ENCODE measurements at regions not wholly inside any gene's neighbourhood (a gene's known extent, or its start where the extent isn't known, plus 50 kb on each side); places are given as distances from the start of the nearest gene placed in this dataset.

GRCh38 chr2:142315346-142315745, 184.5 kb upstream of the LRP1B start:
- no peaks in the 10 kb centered on the region for H3K27me3 Mint-ChIP-seq
- no peaks in the 10 kb centered on the region for H3K9me3 ChIP-seq (ENCODE audit: low read length)
- ChIA-PET POLR2A (no interaction called here), CTCF (no interaction called here)
- H3K27me3 ChIP-seq (ENCODE audit: insufficient read depth, low read length, poor library complexity, severe bottlenecking), result no peaks in the 10 kb centered on the region
- no peak overlapping the region for H3K27ac ChIP-seq (ENCODE audit: low read depth, low read length)
- no peak overlapping the region for H3K27ac Mint-ChIP-seq
- H3K36me3 ChIP-seq (ENCODE audit: insufficient read depth, low read length), result no peaks in the 10 kb centered on the region
- no peaks in the 10 kb centered on the region for H3K4me1 ChIP-seq (ENCODE audit: insufficient read depth, low read length)
- no peaks in the 10 kb centered on the region for H3K4me1 Mint-ChIP-seq
- H3K4me3 Mint-ChIP-seq, result no peak overlapping the region
- H3K9me3 Mint-ChIP-seq, result peaks cover 8 to 40% (median 14%) of the 10 kb centered on the region in 5 donors
- DNase-seq, result no peak
- H3K36me3 Mint-ChIP-seq, result no peaks in the 10 kb centered on the region
- H3K4me3 ChIP-seq (ENCODE audit: low read length), result no peak overlapping the region

DNA sequence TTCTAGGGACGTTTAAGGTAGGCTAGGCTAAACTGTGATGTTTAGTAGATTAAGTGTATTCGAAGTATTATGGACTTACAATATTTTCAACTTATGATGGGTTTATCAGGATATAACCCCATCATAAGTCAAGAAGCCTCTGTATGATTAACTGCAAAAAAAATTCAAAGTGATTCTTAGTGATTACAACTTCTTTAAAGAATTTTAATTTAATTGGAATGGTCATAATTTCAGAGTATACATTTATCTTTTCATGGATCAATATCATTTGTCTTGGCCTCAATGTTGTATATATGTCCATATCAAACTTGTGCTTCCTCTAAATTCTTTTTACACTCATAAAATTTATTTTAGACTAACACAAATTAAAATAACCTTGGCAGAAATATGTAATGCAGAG, 183.3 kb upstream of the LRP1B start:
- peaks cover 8 to 31% (median 14%) of the 10 kb centered on the region in 5 donors for H3K9me3 Mint-ChIP-seq
- no peaks in the 10 kb centered on the region for H3K27me3 Mint-ChIP-seq
- Histone ChIP-seq H3K27me3 (ENCODE audit: insufficient read depth, low read length, poor library complexity, severe bottlenecking) (no peaks in the 10 kb centered on the region), H3K27ac (ENCODE audit: low read depth, low read length) (no peak overlapping the region), H3K4me1 (ENCODE audit: insufficient read depth, low read length) (no peaks in the 10 kb centered on the region), H3K9me3 (ENCODE audit: low read length) (no peaks in the 10 kb centered on the region), H3K36me3 (ENCODE audit: insufficient read depth, low read length) (no peaks in the 10 kb centered on the region), H3K4me3 (ENCODE audit: low read length) (no peak overlapping the region)
- H3K4me1 Mint-ChIP-seq, result no peaks in the 10 kb centered on the region
- DNase-seq, result no peak
- ChIA-PET POLR2A (no interaction called here), CTCF (no interaction called here)
- H3K27ac Mint-ChIP-seq, result no peak overlapping the region
- H3K36me3 Mint-ChIP-seq, result no peaks in the 10 kb centered on the region
- no peak overlapping the region for H3K4me3 Mint-ChIP-seq

GRCh38 chr2:142310530-142310929, 179.7 kb upstream of the LRP1B start:
- Histone ChIP-seq H3K27me3 (ENCODE audit: insufficient read depth, low read length, poor library complexity, severe bottlenecking) (no peaks in the 10 kb centered on the region), H3K4me1 (ENCODE audit: insufficient read depth, low read length) (no peaks in the 10 kb centered on the region), H3K36me3 (ENCODE audit: insufficient read depth, low read length) (no peaks in the 10 kb centered on the region), H3K4me3 (ENCODE audit: low read length) (no peak overlapping the region), H3K27ac (ENCODE audit: low read depth, low read length) (no peak overlapping the region), H3K9me3 (ENCODE audit: low read length) (no peaks in the 10 kb centered on the region)
- H3K4me1 Mint-ChIP-seq, result no peaks in the 10 kb centered on the region
- no peaks in the 10 kb centered on the region for H3K36me3 Mint-ChIP-seq
- H3K27ac Mint-ChIP-seq, result no peak overlapping the region
- ChIA-PET CTCF (no interaction called here), POLR2A (no interaction called here)
- DNase-seq, result no peak
- peaks cover 8 to 26% (median 9%) of the 10 kb centered on the region in 5 donors for H3K9me3 Mint-ChIP-seq
- H3K27me3 Mint-ChIP-seq, result no peaks in the 10 kb centered on the region
- no peak overlapping the region for H3K4me3 Mint-ChIP-seq

- Mint-ChIP-seq H3K27ac (no peak overlapping the region), H3K36me3 (no peaks in the 10 kb centered on the region), H3K27me3 (no peaks in the 10 kb centered on the region), H3K4me3 (no peak overlapping the region), H3K9me3 (peaks cover 8 to 21% (median 9%) of the 10 kb centered on the region in 5 donors), H3K4me1 (no peaks in the 10 kb centered on the region)
- no peak for DNase-seq
- H3K27me3 ChIP-seq (ENCODE audit: insufficient read depth, low read length, poor library complexity, severe bottlenecking), result no peaks in the 10 kb centered on the region
- no peaks in the 10 kb centered on the region for H3K4me1 ChIP-seq (ENCODE audit: insufficient read depth, low read length)
- no peak overlapping the region for H3K27ac ChIP-seq (ENCODE audit: low read depth, low read length)
- POLR2A ChIA-PET, result no interaction called here
- no peak overlapping the region for H3K4me3 ChIP-seq (ENCODE audit: low read length)
- H3K36me3 ChIP-seq (ENCODE audit: insufficient read depth, low read length), result no peaks in the 10 kb centered on the region
- H3K9me3 ChIP-seq (ENCODE audit: low read length), result no peaks in the 10 kb centered on the region
- CTCF ChIA-PET, result no interaction called here
Measured at GRCh38 chr2:142308744-142309143, 177.9 kb upstream of the LRP1B start.

DNA sequence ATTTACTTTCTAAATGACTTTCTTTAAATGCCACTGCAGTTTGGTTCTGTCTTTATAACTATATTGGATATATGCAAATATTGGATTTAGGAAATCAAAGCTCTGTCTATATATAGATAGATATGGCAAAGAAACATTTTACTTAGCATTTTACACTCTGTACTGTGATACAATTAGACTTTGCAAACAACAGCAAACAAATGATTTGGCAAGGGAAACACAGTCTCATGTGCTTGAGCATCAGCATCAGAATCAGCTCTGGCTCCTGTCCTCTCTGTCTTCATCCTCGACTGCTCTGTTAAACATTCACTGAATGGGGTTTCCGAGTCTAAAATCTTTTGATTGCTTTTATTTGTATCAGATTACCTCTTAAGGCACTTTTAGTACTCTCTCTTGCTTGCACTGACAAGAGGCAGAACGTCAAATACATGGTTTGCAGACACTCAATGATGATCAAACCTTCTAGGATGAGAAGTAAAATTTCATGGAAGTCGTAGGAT, 176.8 kb upstream of the LRP1B start:
- Histone ChIP-seq H3K4me3 (ENCODE audit: low read length) (no peak overlapping the region), H3K27me3 (ENCODE audit: insufficient read depth, low read length, poor library complexity, severe bottlenecking) (no peaks in the 10 kb centered on the region), H3K4me1 (ENCODE audit: insufficient read depth, low read length) (no peaks in the 10 kb centered on the region), H3K9me3 (ENCODE audit: low read length) (no peaks in the 10 kb centered on the region), H3K27ac (ENCODE audit: low read depth, low read length) (no peak overlapping the region), H3K36me3 (ENCODE audit: insufficient read depth, low read length) (no peaks in the 10 kb centered on the region)
- H3K27me3 Mint-ChIP-seq, result no peaks in the 10 kb centered on the region
- H3K36me3 Mint-ChIP-seq, result no peaks in the 10 kb centered on the region
- ChIA-PET CTCF (no interaction called here), POLR2A (no interaction called here)
- no peak overlapping the region for H3K4me3 Mint-ChIP-seq
- H3K27ac Mint-ChIP-seq, result no peak overlapping the region
- no peak for DNase-seq
- peaks cover 8 to 18% (median 9%) of the 10 kb centered on the region in 5 donors for H3K9me3 Mint-ChIP-seq
- no peaks in the 10 kb centered on the region for H3K4me1 Mint-ChIP-seq

- no peaks in the 10 kb centered on the region for H3K36me3 ChIP-seq (ENCODE audit: insufficient read depth, low read length)
- H3K36me3 Mint-ChIP-seq, result no peaks in the 10 kb centered on the region
- H3K27me3 Mint-ChIP-seq, result no peaks in the 10 kb centered on the region
- H3K27ac ChIP-seq (ENCODE audit: low read depth, low read length), result no peak overlapping the region
- peaks cover 6 to 19% (median 9%) of the 10 kb centered on the region in 5 donors for H3K9me3 Mint-ChIP-seq
- no peaks in the 10 kb centered on the region for H3K9me3 ChIP-seq (ENCODE audit: low read length)
- POLR2A ChIA-PET, result no interaction called here
- CTCF ChIA-PET, result no interaction called here
- no peaks in the 10 kb centered on the region for H3K4me1 ChIP-seq (ENCODE audit: insufficient read depth, low read length)
- H3K27ac Mint-ChIP-seq, result no peak overlapping the region
- no peak overlapping the region for H3K4me3 ChIP-seq (ENCODE audit: low read length)
- H3K27me3 ChIP-seq (ENCODE audit: insufficient read depth, low read length, poor library complexity, severe bottlenecking), result no peaks in the 10 kb centered on the region
- no peaks in the 10 kb centered on the region for H3K4me1 Mint-ChIP-seq
- no peak overlapping the region for H3K4me3 Mint-ChIP-seq
- no peak for DNase-seq
Measured at GRCh38 chr2:142307086-142307485, 176.3 kb upstream of the LRP1B start.

DNA sequence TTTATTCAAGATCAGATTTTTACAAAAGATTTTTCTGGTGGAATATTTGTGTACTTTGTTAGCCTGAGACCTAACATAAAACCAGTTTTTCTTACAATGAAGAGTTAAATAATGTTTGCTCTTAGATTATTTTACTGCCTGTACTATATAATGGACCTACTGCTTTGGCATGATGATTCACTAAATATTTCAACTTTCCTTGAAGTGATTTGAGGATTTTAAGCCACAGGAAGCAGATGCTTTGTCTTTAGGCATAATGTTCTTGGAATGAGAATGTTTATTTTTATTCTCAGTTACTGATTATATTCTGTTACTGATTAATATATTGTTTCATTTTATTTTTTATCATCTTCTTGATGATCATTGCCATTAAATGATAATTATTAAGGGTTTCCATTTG, 175.3 kb upstream of the LRP1B start:
- Mint-ChIP-seq H3K27me3 (no peaks in the 10 kb centered on the region), H3K36me3 (no peaks in the 10 kb centered on the region), H3K4me3 (no peak overlapping the region), H3K4me1 (no peaks in the 10 kb centered on the region), H3K9me3 (peaks cover 0 to 24% (median 6%) of the 10 kb centered on the region in 5 donors), H3K27ac (no peak overlapping the region)
- Histone ChIP-seq H3K27me3 (ENCODE audit: insufficient read depth, low read length, poor library complexity, severe bottlenecking) (no peaks in the 10 kb centered on the region), H3K27ac (ENCODE audit: low read depth, low read length) (no peak overlapping the region), H3K4me3 (ENCODE audit: low read length) (no peak overlapping the region), H3K4me1 (ENCODE audit: insufficient read depth, low read length) (no peaks in the 10 kb centered on the region), H3K9me3 (ENCODE audit: low read length) (no peaks in the 10 kb centered on the region), H3K36me3 (ENCODE audit: insufficient read depth, low read length) (no peaks in the 10 kb centered on the region)
- ChIA-PET CTCF (no interaction called here), POLR2A (no interaction called here)
- DNase-seq, result no peak

- no peak for DNase-seq
- H3K9me3 ChIP-seq (ENCODE audit: low read length), result no peaks in the 10 kb centered on the region
- Mint-ChIP-seq H3K27ac (no peak overlapping the region), H3K4me1 (no peaks in the 10 kb centered on the region), H3K9me3 (peaks cover 4 to 43% (median 8%) of the 10 kb centered on the region in 5 donors), H3K36me3 (no peaks in the 10 kb centered on the region), H3K27me3 (no peaks in the 10 kb centered on the region), H3K4me3 (no peak overlapping the region)
- POLR2A ChIA-PET, result no interaction called here
- H3K4me3 ChIP-seq (ENCODE audit: low read length), result no peak overlapping the region
- no peak overlapping the region for H3K27ac ChIP-seq (ENCODE audit: low read depth, low read length)
- no peaks in the 10 kb centered on the region for H3K27me3 ChIP-seq (ENCODE audit: insufficient read depth, low read length, poor library complexity, severe bottlenecking)
- no peaks in the 10 kb centered on the region for H3K36me3 ChIP-seq (ENCODE audit: insufficient read depth, low read length)
- H3K4me1 ChIP-seq (ENCODE audit: insufficient read depth, low read length), result no peaks in the 10 kb centered on the region
- CTCF ChIA-PET, result no interaction called here
Measured at GRCh38 chr2:142300517-142300916, 169.7 kb upstream of the LRP1B start.

- no peaks in the 10 kb centered on the region for H3K4me1 ChIP-seq (ENCODE audit: insufficient read depth, low read length)
- Mint-ChIP-seq H3K27me3 (no peaks in the 10 kb centered on the region), H3K4me1 (no peaks in the 10 kb centered on the region), H3K4me3 (no peak overlapping the region), H3K36me3 (no peaks in the 10 kb centered on the region), H3K9me3 (peaks cover 5 to 46% (median 10%) of the 10 kb centered on the region in 5 donors), H3K27ac (no peak overlapping the region)
- H3K27me3 ChIP-seq (ENCODE audit: insufficient read depth, low read length, poor library complexity, severe bottlenecking), result no peaks in the 10 kb centered on the region
- ChIA-PET CTCF (no interaction called here), POLR2A (no interaction called here)
- H3K36me3 ChIP-seq (ENCODE audit: insufficient read depth, low read length), result no peaks in the 10 kb centered on the region
- no peak overlapping the region for H3K4me3 ChIP-seq (ENCODE audit: low read length)
- H3K27ac ChIP-seq (ENCODE audit: low read depth, low read length), result no peak overlapping the region
- no peak for DNase-seq
- H3K9me3 ChIP-seq (ENCODE audit: low read length), result no peaks in the 10 kb centered on the region
Measured at GRCh38 chr2:142299021-142299420, 168.2 kb upstream of the LRP1B start.

Measured in CD8-positive, alpha-beta memory T cell (primary cell).